Stimulated activated CD4-positive, alpha-beta T cell treated with anti-CD3 and anti-CD28 coated beads, Interleukin-2, amount 100 ng/mL, for 24 hours (primary cell): ENCODE measurements at regions not wholly inside any gene's neighbourhood (a gene's known extent, or its start where the extent isn't known, plus 50 kb on each side); places are given as distances from the start of the nearest gene placed in this dataset.

Experiments used
- DNase-seq, 2 donors: peaks; one replicate each; pipeline ENCODE4 v3.0.0-alpha.2; 2020

DNA sequence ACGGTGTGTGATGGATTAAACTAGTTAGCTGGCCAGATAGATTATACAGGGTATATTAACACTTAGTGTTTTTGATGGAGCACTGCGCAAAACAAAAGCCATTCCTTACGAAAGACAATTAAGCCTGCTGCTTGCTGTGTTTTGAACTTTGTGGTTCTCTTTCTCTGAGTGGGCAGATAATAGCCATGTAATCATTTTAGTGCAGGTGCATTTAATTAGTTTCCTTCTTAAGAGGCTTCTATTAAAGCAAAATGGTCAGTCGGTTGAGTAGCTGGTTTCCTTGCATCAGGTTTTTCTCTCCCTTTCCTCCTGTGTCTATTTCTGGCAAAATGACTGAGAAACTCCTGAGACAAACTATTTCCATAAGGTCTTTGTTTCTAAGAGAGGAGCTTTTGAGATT is 512.5 kb downstream of the DMAC1 start:
- DNase-seq = no peak

DNA sequence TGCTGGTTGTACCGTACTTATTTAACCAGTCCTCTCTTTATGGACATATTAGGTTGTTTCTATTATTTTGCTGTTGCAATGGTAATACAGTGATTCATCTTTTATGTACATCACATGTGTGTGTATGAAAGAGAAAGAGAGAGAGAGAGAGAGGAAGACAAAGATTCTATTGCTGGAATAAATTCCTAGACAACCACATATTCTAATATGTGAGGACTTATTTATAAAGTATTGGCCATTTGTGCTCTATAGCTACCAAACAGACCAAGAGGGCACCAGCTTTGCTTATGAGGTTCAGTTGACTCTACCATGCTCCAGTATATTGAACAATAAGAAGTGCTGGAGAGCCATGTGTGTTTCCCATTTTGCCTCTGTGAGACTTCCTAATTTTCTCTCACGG is 513.5 kb downstream of the DMAC1 start:
- DNase-seq = no peak

DNA sequence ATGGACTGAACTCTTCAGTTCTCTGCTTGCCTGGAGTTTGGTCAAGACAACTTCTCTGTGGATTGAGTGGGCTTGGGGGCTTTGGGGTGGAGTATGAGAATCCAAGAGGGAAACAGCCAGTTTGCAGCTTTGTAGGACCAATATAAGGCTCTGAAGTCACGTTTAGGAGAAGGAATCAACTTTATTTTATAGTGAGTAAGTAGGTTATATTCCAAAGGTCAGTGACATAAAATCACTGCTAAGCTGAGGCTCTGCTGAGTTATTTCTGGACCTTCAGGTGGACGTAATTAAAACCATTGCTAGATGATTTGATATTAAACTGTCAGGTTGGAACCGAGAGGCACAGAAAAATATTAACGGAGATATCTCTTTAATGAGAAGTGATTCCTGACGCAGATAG is 514.4 kb downstream of the DMAC1 start:
- DNase-seq = no peak

DNA sequence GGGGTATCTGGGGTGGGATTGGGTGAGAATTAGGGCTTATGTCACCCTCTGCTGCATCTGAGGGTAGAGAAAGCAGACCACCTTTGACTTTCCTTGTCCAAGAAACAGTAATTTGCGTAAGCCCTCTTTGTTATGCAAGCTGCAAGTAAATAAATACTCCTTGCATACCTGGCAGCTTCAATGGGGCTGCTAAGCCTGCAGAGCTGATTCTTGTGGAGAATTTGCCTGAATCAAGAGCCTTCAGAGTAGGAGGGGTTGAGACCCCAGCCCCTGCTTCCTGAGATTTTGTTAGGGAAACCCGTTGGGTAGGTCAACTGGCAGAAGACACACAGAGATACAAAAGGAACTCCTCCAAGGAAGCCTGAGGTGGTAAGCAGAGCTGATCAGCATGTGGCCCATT is 515.1 kb downstream of the DMAC1 start:
- DNase-seq = no peak

DNA sequence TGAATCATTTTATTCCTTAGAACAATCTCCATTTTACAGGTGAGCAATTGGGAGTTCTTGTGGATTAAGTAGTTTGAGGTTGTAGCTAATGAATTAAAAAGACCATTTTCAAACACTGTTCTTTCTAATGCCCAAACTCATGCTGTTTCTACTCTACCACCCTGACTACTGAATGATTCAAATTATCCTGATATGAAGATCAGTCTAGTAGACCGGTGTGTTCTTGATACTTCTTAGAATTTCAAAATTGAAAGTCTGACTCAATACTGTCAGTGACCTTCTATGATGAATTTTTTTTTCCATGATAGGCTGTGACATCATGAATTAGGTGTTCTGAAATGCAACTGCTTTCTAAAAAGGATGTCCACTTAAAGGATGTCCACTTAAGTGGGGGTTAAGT is 515.5 kb downstream of the DMAC1 start:
- DNase-seq = no peak

DNA sequence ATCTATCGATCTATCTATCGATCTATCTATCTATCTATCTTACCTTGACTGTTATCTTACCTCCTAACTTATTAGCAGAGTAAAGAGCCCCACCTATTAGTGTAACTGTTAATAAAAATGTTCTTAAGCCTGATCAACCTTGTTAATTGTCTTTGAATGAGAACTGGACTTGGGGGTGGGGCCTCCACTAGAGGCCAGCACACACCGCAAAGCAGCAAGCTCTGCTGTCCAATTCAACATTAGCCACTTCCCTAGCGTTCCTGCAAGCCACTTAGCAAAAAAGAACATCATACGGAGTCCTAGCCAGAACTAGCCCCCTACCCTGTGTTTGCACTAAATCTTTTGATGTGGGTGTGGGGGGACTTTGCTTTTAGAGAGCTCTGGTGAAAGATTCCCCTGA is 515.8 kb downstream of the KDM4C start:
- DNase-seq = no peak

DNA sequence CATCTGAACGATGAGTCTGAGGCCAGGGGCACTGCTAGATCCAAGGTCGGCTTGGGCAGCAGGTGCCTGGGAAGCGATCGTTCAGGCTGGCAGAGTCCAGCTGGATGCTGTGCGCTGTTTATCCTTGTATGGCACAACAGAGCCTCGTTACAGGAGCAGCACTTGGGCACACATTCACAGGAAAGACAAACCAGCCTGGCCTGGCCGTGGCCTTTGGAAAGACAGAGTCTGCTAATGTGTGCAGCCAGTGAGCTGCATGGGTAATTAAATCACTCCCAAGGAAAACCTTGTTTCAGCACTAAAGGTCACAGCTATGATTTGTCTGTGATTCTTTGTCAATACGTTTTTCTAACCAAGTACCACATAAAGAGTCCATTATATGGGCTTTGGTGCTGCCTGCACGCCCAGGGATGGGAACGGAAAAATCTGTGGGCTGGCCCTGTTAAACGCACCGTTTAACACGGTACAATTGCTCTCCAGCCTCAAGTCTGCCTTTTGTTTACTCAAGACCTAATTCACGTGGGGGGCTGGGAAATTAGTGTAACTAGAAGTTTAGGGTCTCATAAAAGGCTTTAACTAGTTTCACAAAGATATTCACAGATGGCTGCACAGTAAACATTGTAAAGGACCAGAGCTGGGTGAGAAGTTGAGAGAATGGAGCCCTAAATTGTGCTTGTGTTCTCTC is 509.3 kb downstream of the KDM4C start:
- no peak for DNase-seq

DNA sequence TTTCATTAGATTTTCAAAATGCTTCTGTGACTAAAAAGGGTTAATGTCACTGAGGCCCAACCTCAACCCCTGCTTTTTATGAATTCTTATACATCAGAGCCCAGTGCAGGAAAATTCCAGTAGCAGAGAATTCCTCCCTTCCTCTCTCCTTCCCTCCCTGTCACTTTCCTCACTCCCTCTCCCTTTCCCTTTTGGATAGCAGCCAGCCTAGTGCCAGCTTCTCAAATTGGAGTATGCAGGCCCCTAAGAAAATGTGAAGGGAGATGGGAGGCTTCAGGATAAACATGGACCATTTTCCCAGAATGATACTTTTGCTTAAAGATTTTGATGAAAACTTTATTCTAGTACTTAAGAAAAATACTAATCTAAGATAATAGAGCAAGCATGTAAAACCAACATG is 507.4 kb downstream of the KDM4C start:
- DNase-seq = no peak

DNA sequence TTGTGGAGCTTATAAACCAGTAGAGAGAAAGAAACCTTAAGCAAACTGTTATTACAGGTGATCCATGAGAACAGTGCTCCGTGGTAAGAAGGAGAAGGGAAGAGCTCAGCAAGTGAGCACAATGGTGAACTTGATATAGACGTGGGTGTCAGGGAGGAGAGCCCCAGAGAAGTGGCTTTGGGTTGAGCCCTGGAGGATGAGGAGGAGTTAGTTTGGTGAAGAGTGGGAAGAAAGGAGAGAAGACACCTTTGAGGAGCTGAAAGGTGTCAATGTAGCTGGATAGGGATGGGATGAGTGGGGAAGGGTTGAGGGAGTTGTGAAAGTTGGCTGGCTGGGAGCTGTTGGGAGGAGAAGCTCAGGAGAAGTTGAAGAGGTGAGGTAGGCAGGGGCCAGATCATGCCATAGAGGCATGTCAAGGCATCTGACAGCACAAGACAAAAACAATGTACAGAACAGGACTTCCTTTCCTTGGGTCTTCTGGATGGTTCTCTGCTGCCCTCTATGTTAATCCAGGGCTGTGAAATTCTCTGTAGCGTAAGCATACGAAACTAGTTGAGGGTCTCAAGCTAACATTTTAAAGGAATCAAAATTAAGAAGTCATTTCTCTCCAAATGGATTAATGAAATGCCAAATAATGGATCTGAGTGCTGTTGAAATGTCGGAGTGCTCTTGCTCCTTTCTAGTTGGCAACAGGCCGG is 501.9 kb downstream of the KDM4C start:
- no peak for DNase-seq

DNA sequence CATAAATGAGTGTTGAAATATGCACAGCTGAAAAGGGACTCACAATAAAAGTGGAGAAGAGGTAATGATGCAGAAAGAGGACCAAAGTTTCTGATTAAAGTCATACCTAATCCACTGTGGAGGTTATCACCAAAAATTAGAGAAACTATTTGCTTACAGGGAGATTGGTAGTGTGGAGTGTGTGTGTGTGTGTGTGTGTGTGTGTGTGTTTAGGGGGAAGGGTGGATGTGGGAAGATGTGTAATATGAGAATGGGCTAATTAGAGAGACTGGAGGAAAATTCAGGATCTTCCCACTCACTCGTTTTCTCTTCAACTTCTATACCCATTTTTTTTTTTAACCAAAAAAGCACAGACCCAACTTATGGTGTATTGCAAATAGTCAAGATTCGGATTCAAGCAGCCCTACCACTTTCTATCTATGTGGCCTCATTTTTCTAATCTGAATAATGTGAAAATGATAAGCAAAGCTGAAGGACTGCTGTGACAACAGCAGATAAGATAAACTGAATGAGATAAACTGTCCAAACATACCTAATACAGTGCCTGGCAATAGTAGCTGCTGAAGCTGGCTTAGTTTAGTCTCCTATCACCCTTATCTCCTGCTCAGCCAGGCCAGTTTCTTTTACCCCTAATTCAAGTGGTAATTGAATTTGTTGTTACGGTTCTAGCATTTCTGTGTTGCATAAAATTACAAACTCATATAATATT is 501.1 kb downstream of the KDM4C start:
- no peak for DNase-seq

DNA sequence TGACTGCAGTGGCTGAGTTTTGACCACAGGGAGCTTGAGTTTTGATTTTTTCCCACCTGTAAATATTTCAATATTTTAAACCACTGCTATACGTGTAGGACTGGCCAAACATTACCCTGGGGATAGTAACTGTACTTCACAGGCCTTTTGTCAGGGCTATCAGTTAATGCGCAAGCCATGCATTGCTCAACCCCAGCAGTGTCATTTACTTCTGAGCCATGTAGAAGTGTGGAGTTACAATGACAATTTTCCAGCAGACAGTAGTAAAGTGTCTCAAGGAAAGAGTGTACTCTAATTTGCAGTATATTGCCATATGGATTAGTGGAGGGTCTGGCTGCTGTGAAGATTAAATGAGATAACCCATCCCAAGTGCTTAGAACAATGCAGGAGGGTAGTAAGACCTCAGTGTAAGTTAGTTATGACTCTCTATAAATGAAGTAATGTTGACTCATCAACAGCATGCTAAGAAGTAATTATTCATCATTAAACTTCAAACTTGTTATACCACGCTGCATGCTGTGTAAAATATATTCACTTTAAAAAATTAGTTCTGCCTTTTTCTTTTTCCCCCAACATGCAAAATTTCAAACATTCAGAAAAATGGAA is 489.2 kb downstream of the KDM4C start:
- DNase-seq = no peak

DNA sequence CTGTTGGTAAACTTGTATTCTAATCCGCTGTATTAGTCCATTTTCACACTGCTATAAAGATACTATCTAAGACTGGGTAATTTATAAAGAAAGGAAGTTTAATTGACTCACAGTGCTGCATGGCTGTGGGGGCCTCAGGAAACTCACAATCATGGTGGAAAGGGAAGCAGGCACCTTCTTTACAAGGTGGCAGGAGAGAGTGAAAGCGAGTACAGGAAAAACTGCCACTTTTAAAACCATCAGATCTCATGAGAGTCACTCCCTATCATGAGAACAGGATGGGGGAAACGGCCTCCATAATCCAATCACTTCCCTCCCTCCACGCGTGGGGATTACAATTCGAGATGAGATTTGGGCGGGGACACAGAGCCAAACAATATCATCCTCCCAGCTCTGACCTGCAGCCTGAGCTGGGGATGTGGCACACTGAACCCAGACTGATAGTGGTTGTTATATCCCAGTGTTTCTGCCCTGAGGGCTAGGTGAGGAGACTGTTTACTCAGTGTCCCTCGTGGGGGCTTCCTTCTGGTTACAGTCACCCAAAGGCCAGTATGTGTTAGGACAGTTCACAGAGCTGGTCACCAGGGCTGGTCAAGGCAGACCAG is 488.3 kb downstream of the KDM4C start:
- DNase-seq = no peak

DNA sequence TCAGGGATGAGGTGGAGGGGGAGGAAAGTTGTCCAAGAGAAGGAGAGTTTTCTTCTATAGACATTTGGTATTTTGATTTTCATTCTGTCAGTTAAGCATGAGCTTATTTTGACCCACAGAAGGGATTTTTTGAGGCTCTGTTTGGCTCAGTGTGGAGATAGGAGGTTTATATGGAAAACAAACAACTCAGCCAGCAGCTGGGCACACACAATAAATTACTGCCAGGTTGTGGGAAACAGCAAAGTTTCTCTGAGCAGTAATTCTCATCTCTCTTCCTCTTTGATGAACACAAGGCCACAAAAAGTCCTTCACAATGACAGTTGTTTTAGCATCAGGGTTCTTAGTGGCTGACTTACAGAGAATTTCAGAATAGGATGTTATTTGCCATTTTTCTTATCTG is 486.1 kb downstream of the KDM4C start:
- DNase-seq = no peak

DNA sequence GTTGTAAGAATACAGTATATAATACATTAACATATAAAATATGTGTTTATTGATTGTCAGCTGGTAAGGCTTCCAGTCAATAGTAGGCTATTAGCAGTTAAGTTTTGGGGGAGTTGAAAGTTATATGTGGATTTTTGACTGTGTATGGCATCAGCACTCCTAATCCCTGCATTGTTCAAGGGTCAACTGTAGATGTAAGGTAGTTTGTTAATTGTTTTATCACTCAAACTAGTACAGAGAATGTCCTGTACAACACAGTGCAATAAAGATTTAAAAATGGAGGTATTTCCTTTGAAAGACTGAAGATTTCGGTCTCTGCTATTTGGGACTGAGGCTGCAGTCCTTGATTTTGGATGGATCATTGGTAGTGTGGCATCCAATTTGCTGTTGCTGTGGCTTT is 484.4 kb downstream of the KDM4C start:
- no peak for DNase-seq

DNA sequence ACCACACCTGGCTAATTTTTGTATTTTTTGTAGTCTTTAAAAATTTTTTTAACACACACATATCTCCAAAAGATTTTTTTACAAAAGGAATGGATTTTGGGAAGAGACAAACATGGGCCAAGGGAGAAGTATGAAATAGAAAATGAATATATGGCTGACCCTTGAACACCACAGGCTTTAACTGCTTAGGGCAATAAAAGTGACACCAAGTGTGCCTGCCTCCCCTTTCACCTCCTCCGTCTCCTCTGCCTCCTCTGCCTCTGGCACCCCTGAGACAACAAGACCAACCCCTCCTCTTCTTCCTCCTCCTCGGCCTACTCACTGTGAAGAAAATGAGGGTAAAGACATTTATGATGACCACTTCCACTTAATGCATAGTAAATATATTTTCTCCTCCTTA is 483.9 kb downstream of the KDM4C start:
- DNase-seq = no peak

DNA sequence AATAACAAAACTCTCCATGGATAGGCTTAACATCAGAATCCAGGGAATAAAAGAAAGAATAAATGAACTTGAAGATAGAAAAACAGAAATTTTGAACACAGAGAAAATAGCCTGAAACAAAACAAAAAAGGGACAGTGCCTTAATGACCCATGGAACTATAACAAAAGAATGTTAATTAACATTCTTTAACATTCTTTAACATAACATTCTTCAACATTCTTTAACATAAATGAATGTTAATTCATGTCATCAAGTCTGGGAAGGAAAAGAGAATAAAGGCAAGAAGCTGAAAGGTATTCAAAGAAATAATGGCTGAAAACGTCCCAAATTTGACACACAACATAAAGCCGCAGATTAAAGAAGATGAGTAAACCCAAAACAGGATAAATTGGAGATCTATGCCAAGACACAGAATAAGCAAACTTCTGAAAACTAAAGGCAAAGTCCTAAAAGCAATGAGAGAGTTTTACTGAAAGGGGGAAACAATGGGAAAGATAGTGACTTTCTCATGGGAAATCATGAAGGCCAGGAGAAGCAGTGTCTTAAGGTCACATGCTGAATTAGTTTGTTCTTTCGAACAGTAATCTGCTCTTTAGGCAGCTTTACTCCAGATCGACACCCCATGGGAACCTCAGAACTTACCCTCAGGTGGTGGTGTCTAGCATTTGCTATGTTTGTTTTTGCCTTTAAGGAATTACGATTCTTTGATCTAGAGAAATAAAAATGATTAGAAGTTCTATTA is 483.0 kb downstream of the KDM4C start:
- DNase-seq = no peak

DNA sequence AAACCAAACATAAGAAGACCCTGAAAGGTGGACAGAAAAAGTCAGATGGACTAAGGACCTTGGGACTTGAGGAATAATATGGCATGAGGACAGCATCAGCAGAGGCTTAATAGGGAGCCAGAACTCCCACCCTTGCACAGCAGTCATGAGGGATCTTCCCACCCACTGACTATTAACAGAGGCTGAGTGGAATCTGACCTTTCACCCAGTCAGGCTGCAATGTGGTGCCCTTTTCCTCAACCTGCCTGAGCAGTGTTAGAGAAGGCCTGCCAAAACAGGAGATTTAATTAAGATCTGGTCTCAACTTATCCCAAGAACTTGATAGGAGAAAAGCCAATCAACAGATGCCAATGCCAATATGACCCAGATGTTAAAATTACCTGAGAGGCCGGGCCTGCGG is 481.9 kb downstream of the KDM4C start:
- no peak for DNase-seq

DNA sequence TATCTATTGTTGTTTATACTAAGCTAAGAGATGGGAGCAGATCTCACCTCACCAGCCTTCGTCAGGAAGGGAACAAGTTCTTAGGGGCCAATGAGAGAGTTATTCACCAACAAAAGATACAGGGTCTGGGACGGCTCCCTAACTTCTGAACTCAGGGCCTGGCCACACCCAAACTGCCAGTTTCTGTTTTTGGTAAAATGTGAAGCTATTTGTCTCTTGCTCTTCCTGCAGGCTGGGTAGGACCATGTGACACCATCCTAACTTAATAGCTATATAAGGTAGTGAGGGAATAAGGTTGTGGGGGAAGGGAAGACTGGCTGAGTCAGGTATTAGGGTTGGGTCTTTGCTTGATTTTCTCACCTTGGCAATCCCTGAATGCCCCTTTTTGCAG is 480.5 kb downstream of the KDM4C start:
- DNase-seq = no peak

DNA sequence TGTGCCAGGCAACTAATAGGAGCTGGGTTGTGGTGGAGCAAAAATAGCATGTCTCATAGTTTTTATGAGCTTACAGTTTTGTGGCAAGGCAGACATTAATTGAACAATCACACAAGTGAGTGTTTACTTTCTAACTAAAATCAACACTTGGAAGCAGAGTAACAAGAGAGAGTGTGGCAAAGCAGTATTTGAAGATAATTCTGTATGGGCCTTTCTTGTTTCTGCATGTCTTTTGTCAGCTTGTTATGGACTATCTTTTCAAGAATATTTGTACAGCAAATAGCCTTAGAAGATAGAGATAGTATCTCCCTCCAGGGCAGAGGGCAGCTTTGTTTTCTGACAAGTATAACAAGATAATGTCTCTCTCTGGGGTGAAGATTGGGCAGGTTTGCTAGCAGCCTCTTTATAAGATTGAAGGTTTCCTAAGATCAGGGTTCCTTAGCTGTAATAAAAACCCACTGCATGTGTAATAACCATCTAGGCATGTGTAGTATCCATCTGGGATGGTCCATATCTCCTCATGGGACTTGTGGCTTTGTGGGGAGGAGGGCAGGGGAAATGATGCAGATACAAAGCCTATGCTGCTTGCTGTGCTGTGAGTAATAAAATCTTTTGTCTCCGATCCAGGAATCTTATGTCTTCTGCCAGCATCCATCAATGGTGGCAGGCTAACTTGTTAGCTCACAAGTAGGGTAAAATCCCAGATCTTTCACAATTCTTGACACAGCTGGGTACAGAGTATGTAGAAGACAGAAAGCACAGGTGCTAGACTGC is 479.9 kb downstream of the KDM4C start:
- DNase-seq = no peak

DNA sequence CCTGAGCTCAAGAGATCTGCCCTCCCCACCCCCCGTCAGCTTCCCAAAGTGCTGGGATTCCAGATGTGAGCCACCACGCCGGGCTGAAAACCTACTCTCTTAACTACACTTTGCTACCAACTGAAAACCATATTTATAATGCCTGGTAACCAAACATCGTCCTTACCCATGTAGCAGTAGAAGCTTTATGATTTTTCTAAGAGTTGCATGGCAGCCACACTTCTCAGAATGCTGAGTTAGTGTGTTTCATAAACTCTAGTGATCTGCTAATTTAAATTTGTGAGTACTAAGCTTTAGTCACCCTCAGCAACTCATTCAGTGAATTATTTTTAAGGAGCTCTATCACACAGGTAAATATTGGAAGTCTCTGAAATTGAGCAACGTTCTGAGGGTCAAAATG is 478.4 kb downstream of the KDM4C start:
- DNase-seq = no peak

DNA sequence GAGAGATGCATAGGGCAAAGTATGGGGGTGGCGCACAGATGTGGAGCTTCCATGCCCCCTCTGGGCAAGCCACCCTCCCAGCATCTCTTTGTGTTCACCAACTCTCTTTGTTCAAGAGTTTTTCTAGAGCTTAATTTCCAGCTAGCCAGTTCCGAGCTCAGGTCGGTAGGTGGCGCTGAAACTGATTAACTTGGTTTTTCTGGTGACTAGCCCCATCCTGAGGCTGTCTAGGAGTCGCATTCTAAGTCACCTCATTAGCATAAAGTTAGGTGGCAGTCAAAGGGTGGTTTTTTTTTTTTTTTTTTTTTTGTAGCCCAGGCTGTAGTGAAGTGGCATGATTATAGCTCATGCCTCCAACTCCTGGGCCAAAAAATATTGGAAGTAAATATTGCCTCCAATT is 476.4 kb downstream of the KDM4C start:
- DNase-seq = peak; percentile 30 to 61

DNA sequence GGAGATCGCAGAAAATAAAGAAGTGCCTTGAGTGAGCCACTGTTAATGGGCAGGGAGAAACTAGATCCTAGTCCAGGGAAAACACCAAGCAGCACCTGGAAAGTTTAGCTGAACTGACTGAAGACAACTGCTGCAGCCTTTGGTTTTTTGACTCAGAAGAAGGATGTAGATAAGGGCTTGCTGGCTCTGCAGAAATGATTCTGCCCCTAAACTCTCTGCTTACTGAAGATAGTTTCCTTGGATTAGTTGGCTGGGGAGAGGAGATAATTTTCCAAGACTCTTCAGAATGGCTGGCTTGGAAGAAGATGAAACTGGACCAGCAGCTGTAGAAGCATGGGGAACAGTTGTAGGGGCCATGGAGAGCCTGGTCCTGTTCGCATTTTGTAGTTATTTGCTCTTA is 471.8 kb downstream of the KDM4C start:
- DNase-seq = no peak
